Ovary (tissue), 7 donors: ENCODE measurements at regions not wholly inside any gene's neighbourhood (a gene's known extent, or its start where the extent isn't known, plus 50 kb on each side); places are given as distances from the start of the nearest gene placed in this dataset.

ENCODE experiments used
- DNase-seq, 5 donors: peaks; one replicate each; pipeline ENCODE4 v3.0.0-alpha.2; 2019 to 2020
- H3K27ac ChIP-seq, 2 donors: fragments of 200-600 bp; one replicate each; pipeline versions ENCODE4 v1.5.1 to v1.8.0; 2019 to 2022
- H3K27me3 ChIP-seq: fragments of 200-600 bp; one replicate; pipeline ENCODE4 v1.8.0; 2022
- H3K36me3 ChIP-seq: fragments of 200-600 bp; sonication (generic); one replicate; pipeline ENCODE4 v1.5.1; 2019
- H3K4me1 ChIP-seq: one replicate; pipeline ENCODE4 v1.8.1; 2013; ENCODE audit warnings: mild to moderate bottlenecking, moderate library complexity; ENCODE audit not compliant: insufficient read depth
- H3K4me3 ChIP-seq: fragments of 200-600 bp; sonication (generic); one replicate; pipeline ENCODE4 v1.5.1; 2017
- H3K9me3 ChIP-seq, 2 donors: fragments of 200-600 bp in 1 of 2; sonication (generic) in 1 of 2; one replicate each; pipeline versions ENCODE4 v1.5.1 to v1.8.1; 2013 to 2019; ENCODE audit warnings: mild to moderate bottlenecking in 1 of 2, moderate library complexity in 1 of 2
- EP300 ChIP-seq: sonication (generic); formaldehyde crosslinking; IDR thresholded peaks from one replicate; pipeline ENCODE4 v1.6.1; 2017; ENCODE audit warnings: antibody characterized with exemption
- POLR2A ChIP-seq: fragments of 450-650 bp; IDR thresholded peaks from one replicate; pipeline ENCODE4 v1.6.1; 2017; ENCODE audit warnings: antibody characterized with exemption, mild to moderate bottlenecking, moderate library complexity
- WGBS, 3 donors: extraction: QIAGEN DNeasy Blood & Tissue Kit in 1 of 3; methylation state at CpG; one replicate each; pipeline versions ENCODE4 v1.1.5 to v1.1.7; 2013 to 2017; 5-methylcytosine and 5-hydroxymethylcytosine counted together
- intact Hi-C, 4 donors: fragments of 100-400 bp; cut with DNase I; formaldehyde crosslinking; loops; one replicate each; pipeline versions ENCODE4 v1.11.0 to v1.15.1; 2022 to 2023
- TF ChIP-seq, protein P1 (sequence below), 3 donors: fragments of 450-650 bp in 2 of 3; fragments of 200-600 bp in 1 of 3; IDR thresholded peaks; one replicate each; pipeline versions ENCODE4 v1.5.1 to v1.8.0; 2016 to 2022; ENCODE audit warnings: antibody characterized with exemption in 3 of 3, mild to moderate bottlenecking in 1 of 3
- donor health status: DM: no; HTN: no; CAD: no; lungs with moderate emphysema.
- donor health status: DM: no; HTN: no; CAD: no.
- donor health status: Bipolar disorder and iron deficiency.
- donor health status: DM: no; HTN: no; CAD: no.
- donor health status: DM: yes; HTN: yes; CAD: no.

DNA sequence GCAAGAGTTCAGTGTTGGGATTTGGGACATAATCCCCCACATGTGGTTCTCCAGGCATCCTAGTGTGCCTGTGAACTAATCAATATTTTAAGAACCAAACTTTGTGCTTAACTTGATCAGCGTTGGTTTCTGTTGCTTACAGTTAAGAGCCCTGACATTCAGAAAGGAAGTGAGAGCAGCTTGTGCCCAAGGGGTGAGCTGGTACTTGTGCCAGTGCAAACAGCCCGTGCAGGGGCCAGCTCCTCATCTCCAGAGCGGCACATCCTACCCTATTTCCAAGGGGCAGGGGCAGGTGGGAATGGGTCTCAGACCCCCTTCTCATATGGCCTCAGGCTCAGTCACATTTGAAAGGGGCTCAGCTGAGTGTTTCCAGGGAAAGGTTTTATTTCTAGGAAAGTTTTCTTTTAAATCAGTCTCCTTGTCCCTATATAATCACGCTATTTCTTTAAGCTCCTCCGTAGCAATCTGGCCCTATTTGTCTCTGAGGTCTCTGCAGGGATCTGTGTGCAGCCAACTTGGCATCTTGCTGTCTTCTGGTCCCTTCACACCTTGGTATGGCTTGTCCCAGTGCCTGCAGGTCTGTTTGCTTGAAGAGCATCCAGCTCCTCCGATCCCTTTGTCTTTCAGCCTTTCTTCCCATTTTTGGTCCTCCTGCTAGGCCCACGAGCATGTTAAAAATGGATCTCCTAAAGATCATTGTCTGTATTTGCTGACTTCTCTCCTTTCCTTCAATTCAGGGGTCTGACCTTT is 358.9 kb downstream of the HRH4 start:
- Histone ChIP-seq H3K9me3 (no peaks in the 10 kb centered on the region), H3K27ac (no peak overlapping the region), H3K36me3 (no peaks in the 10 kb centered on the region), H3K27me3 (no peaks in the 10 kb centered on the region), H3K4me3 (no peak overlapping the region), H3K4me1 (no peaks in the 10 kb centered on the region)
- 95 to 96% (median 96%) methylated on average over 7 of the region's 7 CpGs for WGBS, 3 donors
- intact Hi-C loops = no loop called here
- no peak for DNase-seq
- TF ChIP-seq, protein P1, sequence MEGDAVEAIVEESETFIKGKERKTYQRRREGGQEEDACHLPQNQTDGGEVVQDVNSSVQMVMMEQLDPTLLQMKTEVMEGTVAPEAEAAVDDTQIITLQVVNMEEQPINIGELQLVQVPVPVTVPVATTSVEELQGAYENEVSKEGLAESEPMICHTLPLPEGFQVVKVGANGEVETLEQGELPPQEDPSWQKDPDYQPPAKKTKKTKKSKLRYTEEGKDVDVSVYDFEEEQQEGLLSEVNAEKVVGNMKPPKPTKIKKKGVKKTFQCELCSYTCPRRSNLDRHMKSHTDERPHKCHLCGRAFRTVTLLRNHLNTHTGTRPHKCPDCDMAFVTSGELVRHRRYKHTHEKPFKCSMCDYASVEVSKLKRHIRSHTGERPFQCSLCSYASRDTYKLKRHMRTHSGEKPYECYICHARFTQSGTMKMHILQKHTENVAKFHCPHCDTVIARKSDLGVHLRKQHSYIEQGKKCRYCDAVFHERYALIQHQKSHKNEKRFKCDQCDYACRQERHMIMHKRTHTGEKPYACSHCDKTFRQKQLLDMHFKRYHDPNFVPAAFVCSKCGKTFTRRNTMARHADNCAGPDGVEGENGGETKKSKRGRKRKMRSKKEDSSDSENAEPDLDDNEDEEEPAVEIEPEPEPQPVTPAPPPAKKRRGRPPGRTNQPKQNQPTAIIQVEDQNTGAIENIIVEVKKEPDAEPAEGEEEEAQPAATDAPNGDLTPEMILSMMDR (IDR thresholded peaks at IDR 0.05) = no peak
- TF ChIP-seq POLR2A = no peak
- TF ChIP-seq EP300 = no peak

DNA sequence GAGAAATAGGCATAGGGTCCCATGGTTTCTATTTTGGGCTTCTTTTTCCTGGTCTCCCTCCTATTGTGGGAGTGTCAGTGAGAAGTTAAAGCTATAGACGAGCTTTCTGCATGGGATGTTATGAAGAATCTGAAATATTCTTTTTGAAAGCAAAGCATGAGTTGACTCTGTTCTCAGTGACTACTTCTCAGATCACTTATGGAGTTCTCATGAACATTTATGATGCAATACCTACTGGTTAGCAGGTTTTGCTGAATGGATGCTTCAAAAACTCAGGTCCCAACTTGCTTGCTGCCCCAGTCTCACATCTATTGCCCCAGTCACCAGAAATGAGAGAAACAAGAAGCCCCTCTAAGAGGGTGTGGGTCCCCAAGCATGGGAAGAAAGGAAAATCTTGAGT is 365.0 kb downstream of the HRH4 start:
- WGBS, 3 donors = 69 to 75% (median 74%) methylated on average over 1 of the region's 1 CpG
- H3K27me3 ChIP-seq = no peaks in the 10 kb centered on the region
- no peak for TF ChIP-seq EP300
- TF ChIP-seq POLR2A = no peak
- TF ChIP-seq, protein P1 (IDR thresholded peaks at IDR 0.05) = no peak
- no peaks in the 10 kb centered on the region for H3K9me3 ChIP-seq
- H3K4me3 ChIP-seq = no peak overlapping the region
- intact Hi-C loops = no loop called here
- H3K27ac ChIP-seq = no peak overlapping the region
- H3K36me3 ChIP-seq = no peaks in the 10 kb centered on the region
- no peaks in the 10 kb centered on the region for H3K4me1 ChIP-seq
- no peak for DNase-seq

DNA sequence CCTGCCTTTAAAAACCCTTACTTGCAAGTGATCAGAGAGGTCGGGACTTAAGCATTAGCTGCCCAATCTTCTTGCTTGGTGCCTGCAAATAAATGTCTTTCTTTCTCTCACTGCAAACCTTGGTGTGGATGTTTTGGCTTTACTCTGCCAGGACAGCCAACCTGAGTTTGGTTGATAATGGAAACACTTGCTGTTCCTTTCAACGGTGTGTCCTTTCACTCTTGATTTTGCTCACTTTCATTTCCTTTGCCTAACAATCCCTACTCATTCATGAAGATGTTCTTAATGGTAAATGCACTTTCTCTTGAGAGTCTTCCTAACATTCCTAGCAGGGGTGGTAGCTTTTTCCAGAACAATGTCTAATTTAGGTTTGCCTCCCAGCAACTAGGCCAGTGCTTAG is 366.2 kb downstream of the HRH4 start:
- H3K9me3 ChIP-seq = no peaks in the 10 kb centered on the region
- intact Hi-C loops = no loop called here
- 73 to 85% (median 79%) methylated on average over 2 of the region's 2 CpGs for WGBS, 3 donors

DNA sequence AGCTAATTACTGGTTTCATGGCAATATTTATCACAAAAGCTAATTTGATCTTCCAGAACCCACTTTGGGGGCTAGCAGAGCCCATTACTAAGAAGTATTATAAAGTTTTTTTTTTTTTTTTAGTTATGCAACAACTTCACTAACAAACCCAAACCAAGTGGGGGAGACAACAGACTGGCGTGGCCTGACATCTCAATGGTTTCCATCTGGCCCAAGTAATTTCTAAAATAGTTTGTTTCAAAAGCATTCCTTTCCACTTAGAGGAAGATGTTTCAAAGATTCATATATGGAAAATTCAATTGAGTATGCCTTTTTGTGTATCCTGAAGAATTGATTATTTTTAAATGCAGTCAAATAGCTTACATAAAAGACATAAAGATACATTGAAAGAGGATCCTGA is 367.1 kb downstream of the HRH4 start:
- Histone ChIP-seq H3K36me3 (no peaks in the 10 kb centered on the region), H3K27ac (no peak overlapping the region), H3K9me3 (no peaks in the 10 kb centered on the region), H3K4me1 (no peaks in the 10 kb centered on the region), H3K4me3 (no peak overlapping the region), H3K27me3 (no peaks in the 10 kb centered on the region)
- DNase-seq = no peak
- intact Hi-C loops = no loop called here
- TF ChIP-seq POLR2A = no peak
- TF ChIP-seq, protein P1 (IDR thresholded peaks at IDR 0.05) = no peak
- no peak for TF ChIP-seq EP300
- WGBS, 3 donors = 15 to 17% (median 16%) methylated on average over 1 of the region's 1 CpG

More for the DNA sequence above, 366.2 kb downstream of the HRH4 start:
- TF ChIP-seq, protein P1 (IDR thresholded peaks at IDR 0.05) = no peak
- TF ChIP-seq POLR2A (no peak), EP300 (no peak)
- no peaks in the 10 kb centered on the region for H3K36me3 ChIP-seq
- no peak for DNase-seq
- H3K27me3 ChIP-seq = no peaks in the 10 kb centered on the region
- H3K27ac ChIP-seq = no peak overlapping the region
- H3K4me1 ChIP-seq = no peaks in the 10 kb centered on the region
- no peak overlapping the region for H3K4me3 ChIP-seq
